ENCODE measurements at regions not wholly inside any gene's neighbourhood (a gene's known extent, or its start where the extent isn't known, plus 50 kb on each side); places are given as distances from the start of the nearest gene placed in this dataset.
"Not testable (repeated sequence)": the region's sequence is repeated elsewhere in the genome, so short reads cannot be mapped to it uniquely, and the experiment has no call there.

DNA sequence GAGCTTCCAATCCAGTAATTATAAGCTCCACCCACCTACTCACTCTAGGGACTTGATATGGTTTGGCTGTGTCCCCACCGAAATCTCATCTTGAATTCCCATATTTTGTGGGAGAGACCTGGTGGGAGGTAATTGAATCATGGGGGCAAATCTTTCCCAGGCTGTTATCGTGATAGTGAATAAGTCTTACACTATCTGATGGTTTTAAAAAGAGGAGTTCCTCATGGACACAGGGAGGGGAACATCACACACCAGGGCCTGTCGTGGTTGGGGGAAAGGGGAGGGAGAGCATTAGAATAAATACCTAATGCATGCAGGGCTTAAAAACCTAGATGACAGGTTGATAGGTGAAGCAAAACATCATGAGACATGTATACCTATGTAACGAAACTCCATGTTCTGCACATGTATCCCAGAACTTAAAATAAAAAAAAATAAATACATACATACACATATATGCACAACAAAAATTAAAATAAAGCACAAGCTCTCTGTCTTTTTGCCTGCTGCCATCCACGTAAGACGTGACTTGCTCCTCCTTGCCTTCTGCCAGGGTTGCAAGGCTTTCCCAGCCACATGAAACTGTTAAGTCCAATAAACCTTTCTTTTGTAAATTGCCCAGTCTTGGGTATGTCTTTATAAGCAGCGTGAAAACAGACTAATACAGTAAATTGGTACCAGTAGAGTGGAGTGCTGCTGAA lies 102.8 kb downstream of the SPATA31A6 start:
- TF ChIP-seq, protein P1, sequence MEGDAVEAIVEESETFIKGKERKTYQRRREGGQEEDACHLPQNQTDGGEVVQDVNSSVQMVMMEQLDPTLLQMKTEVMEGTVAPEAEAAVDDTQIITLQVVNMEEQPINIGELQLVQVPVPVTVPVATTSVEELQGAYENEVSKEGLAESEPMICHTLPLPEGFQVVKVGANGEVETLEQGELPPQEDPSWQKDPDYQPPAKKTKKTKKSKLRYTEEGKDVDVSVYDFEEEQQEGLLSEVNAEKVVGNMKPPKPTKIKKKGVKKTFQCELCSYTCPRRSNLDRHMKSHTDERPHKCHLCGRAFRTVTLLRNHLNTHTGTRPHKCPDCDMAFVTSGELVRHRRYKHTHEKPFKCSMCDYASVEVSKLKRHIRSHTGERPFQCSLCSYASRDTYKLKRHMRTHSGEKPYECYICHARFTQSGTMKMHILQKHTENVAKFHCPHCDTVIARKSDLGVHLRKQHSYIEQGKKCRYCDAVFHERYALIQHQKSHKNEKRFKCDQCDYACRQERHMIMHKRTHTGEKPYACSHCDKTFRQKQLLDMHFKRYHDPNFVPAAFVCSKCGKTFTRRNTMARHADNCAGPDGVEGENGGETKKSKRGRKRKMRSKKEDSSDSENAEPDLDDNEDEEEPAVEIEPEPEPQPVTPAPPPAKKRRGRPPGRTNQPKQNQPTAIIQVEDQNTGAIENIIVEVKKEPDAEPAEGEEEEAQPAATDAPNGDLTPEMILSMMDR (IDR thresholded peaks at IDR 0.05), result not testable (repeated sequence)
- not testable (repeated sequence) for TF ChIP-seq POLR2A (IDR thresholded peaks at IDR 0.05)
